GM18909 (cell line): ENCODE measurements at regions not wholly inside any gene's neighbourhood (a gene's known extent, or its start where the extent isn't known, plus 50 kb on each side); places are given as distances from the start of the nearest gene placed in this dataset.

Experiments
- ATAC-seq: cut with Tn5 transposase; IDR thresholded peaks from one replicate; pipeline ENCODE4 v1.9.1; 2021; ENCODE audit warnings: mild to moderate bottlenecking; ENCODE audit not compliant: unreplicated experiment, poor library complexity

DNA sequence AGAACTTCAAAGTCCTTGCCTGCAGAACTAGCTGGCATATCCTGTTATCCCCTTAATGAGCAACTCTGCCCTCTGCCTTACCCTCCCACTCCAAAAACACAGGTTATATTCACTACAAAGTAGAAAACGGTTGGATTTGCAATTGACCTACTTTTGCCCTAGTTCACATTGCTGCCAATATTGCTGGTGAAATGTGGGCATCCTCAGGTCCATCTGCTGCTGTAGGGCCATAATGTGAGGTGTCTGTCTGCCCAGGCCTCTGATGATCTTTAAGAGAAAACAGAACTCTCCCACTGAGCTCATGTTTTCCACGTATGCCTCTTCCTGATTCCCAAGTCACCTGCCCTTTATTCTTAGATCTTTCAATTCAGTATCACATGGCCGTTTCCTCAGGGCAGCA is 294.0 kb upstream of the CDH20 start:
- no peak for ATAC-seq

DNA sequence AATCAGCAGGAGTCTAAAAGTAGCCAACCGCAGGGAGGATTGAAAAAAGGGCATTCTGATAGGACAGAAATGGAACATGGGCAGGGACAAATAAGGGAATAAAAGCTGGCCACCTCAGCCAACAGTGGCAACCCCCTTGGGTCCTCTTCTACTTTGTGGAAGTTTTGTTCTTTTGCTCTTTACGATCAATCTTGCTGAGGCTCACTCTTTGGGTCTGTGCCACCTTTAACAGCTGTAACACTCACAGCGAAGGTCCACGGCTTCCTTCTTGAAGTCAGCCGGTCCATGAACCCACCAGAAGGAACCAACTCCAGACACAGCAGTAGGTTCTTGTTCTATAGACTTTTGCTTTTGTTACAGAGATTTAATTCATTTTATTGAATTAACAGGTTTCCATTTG is 285.4 kb upstream of the CDH20 start:
- no peak for ATAC-seq

DNA sequence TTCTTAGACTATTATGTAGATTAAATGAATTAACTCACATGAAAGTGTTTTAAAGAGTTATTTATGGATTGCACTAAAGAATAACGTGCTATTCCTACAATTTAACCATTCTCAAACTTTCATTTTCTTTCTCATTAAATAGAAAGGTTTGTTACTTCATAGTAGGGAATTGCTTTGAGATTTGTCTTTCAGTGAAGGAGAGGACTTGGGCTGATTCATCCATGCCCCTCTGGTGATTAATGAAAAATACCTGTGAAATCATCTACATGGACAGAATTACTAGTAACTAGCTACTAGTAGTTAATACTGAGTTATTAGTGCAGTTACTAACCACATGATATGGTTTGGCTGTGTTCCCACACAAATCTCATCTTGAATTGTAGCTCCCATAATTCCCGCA is 275.8 kb upstream of the CDH20 start:
- ATAC-seq = no peak

- ATAC-seq = no peak
Measured at GRCh38 chr18:61062258-61062657, 271.0 kb upstream of the CDH20 start.

DNA sequence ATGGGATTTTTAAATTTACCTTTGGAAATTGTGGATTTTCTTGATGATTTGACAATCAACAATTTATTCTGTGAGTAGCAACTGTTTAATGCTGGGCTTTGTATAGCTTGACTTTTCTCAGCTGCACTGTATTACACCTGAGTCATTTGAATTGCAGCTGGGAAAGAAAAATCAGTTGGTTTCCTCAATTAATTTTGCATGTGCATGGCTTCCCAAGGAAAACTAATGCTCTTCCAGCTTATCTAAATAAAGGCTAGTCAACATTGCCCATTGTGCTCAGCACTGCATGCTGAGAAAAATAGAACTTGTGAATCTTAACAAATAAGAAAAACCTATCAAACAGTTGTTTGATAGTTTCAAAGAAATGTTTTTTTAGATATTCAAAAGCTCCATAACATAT is 268.3 kb upstream of the CDH20 start:
- ATAC-seq = no peak

DNA sequence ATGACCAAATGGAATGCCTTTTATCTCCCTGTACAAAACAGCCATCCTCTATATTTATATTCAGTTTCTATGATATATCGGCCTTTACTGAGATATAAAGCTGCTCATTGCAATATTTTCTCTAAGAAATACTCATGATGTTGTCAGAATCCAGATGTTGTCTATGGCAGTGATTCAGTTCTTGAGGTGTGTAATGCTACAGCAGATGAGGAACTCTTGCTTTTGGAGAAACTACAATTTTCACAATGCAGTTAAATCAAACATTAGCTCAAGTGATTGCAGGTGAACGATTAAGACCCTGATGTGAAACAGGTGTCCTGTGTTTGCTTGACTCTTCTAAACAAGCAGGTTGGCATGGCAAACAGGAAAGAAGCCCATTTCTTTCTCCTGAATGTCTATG is 256.2 kb upstream of the CDH20 start:
- ATAC-seq = no peak

- ATAC-seq = no peak
Measured at GRCh38 chr18:61079714-61080113, 253.5 kb upstream of the CDH20 start.

DNA sequence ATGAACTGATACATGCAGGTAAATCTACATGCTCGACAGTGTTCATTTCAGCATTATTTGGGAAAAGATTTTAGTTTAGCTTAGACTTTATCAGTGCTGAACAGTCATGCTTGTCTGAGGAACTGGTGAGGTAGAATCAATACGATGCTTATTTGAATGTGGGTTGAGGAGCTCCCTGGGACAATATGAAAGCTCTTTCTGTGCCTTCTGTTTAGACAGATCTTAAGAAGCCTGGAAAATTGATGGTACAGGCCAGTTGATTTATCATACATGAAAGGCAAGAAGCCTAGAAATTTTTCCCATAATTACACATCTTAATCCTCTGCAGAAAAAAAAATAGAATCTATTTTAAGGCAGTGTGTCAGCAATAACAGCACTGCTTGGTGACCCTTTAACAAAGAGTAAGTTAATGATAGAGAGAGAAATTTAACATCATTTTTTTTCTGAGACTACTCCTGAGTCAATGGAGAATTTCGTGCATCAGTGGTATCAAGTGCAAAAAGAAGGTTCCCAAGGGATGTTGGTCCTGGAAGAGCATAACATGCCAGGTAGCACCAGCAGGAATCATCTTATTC is 252.2 kb upstream of the CDH20 start:
- no peak for ATAC-seq

DNA sequence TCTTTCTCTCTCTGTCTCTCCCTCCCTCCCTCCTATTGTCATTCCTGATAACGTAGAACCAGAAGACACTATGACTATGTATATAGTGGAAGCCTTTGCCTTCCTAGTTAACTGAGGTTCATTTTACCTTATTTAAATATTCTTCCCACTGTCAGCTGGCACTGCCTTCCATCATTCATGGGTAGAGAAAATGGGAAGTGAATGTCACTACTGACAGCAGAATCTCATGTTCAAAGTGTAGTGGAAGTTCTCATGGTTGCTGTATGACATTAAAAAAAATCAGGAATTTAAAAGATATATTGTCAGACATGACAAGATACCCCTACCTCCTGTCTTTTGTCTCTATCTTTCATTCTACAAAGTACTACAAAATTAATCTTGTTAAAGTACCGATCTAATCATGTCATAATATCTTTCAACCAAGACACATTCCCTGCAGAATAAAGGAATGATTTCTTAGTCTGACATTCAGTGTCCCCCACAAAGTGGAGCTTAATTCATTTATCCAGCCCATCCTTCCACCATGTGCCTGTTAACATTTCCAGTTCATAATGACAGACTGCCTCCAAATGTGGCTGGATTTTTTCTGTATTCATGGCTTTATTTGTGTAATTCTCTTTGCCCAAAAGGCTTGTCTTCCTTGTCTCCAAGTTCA is 250.1 kb upstream of the CDH20 start:
- ATAC-seq = no peak

DNA sequence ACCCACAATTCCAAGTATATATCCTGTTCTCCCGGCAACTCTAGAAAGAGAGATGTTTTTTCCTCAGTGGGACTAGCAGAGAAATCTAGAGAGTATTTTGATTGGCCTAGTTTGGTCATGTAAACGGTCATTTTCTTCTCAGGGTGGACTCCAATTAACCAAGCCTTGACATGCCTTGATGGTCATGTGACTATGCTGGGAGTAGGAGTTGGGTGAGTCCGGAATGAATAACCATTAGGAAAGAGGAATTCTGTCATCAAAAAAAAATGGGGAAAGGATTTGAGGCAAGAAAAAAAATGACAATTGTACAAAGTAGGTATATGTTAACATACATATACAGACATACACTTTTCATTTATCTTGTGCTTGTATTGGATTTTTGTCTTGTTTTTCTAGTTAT is 248.2 kb upstream of the CDH20 start:
- no peak for ATAC-seq

DNA sequence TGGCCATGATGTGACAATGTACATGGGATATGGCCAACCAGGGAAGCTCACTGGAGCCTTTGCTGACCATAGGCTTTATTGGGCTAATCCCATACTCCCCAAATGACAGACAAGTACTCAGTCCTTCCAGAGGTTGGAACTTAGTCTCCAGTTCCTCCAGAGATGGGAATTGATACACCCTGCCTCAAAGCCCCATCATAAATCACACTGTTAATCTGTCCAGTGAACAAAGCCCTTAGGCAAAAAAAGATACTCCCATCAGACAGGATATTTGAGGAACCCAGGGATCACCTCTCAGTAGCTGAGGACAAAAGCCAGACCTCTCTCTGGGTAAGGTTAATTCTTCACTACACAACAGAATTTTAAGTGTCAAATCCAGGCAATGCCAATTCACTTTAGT is 247.5 kb upstream of the CDH20 start:
- ATAC-seq = no peak

DNA sequence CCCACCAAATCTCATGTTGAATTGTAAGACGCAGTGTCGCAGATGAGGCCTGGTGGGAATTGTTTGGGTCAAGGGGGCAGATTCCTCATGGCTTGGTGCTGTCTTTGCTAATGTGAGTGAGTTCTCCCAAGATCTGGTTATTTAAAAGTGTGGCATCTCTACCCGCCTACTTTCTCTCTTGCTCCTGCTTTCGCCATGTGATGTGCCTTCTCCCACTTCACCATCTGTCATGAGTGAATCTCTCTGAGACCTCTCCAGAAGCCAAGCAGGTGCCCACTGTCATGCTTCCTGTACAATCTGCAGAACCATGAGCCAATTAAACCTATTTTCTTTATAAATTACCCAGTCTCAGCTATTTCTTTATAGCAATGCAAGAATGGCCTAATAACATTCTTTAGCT is 246.6 kb upstream of the CDH20 start:
- ATAC-seq = no peak

DNA sequence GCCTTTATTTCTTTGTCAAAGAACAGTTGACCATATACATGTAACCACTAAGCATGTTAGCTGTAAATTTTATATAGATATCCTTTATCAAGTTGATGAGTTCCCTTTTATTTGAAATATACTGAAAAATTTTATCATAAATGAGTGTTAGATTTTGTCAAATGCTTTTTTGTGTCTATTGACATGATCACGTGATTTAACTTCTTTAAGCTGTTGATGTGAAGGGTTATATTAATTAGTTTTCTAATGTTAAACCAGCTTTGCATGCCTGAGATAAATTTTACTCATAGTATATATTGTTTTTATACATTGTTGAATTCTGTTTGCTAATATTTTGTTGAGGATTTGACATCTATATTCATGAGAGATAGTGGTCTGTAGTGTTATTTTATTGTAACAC is 241.9 kb upstream of the CDH20 start:
- ATAC-seq = no peak

DNA sequence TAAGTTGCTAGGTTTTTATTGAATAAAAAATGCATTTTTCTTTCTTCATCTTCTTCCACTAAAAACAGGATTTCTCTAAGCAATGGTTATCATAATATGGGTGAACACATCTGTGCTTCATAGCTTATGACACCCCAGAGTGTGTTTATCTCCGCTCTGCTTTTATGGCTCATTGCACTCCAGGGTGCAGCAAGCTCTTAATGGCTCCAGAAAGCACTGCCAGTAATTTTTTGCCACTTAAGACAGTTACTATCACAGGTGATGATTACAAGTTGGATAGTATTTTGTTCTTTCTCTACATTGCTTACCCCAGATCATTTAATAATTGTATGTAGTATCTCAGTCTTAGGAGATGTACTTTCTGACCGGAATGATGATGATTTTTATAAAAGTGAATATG is 239.3 kb upstream of the CDH20 start:
- no peak for ATAC-seq

DNA sequence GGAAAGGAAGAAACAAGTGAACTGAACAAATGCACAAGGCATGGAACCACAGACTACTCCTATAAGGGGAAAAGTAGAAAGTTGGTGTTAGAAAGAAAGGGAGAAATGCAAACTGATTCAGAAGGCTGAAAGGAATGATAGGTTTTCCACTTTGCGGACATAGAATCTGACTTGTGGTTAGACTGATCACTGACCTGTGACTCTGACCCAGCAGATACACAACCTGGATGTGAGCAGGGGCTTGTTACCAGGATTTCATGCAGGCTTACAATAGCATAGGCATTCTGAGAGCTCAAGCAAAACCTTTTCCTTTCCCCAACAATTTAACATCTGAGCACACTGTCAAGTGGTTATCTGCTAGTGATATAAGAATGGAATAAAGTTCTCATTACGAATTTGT is 237.0 kb upstream of the CDH20 start:
- ATAC-seq = no peak

DNA sequence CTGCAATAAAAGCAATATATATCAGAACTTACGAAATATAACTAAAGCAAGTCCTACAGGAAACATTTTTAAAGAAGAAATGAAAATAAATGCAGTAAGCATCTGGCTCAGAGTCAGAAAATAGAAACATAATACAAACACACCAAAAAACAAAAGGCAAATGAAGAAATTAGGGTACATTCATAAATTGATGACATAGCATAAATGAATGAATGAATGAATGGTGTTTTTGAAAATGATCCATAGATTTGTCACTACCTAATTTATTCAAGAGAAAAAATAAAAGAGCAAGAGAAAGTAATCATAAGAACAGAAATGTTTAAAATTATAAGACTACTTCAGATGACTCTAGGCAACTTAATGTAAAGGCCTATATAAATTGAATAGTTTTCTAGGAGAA is 226.1 kb upstream of the CDH20 start:
- no peak for ATAC-seq

DNA sequence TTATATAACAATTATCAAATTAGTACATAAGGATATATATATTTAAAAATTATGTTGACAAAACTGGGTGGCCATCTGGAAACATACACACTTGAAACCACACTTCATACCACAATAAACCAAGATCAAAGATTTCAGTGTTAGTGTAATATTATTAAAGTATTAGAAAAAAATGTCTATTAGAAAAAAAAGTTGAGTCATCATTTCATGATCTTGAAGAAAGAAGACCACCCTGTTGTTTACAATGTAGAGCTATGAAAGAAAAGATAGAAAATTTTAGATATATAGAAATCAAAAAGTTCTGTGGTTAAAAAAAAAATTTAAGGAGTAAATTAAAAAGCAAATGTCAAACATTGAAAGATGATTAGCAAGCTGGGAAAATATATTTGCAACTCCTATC is 224.5 kb upstream of the CDH20 start:
- no peak for ATAC-seq

DNA sequence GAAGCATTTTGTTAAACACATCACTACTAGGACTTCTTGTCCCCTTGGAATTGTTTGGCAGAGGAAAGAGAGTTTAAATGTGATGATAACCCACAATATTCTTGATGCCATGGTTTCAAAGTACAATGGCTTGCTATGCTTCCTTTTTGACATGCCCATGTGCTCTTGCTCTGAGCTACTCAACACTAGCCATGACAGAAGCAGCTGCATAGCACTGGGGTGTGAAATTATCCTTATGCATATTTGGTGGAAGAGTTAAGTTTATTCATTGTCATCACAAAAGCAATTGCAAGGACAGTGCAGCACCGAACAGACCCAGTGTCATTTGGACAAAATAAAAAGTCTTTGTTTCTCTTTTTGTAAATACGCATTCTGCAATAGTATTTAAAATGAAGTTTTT is 209.9 kb upstream of the CDH20 start:
- ATAC-seq = no peak

GRCh38 chr18:61127714-61128467 is 205.3 kb upstream of the CDH20 start:
- no peak for ATAC-seq

GRCh38 chr18:61129001-61129400 is 204.2 kb upstream of the CDH20 start:
- no peak for ATAC-seq

DNA sequence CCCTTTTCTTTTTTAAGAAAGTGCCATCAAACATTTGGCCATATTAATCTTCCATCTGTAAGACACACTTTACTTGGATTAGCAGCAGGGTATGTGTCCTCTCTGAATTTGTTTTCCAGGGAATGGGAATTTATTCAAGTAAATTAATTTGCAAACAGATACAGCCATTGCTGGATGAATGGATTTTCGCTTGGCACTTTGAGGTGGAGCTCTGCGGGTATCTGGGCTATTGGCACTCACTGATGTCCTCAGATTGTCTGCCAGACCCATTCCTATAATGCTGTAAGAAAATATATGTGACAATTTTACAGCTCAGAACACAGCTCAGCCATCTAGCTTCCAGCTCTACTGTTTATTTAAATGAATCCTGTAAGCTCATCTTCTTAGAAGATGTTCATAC is 201.2 kb upstream of the CDH20 start:
- ATAC-seq = no peak

- ATAC-seq = no peak
Measured at GRCh38 chr18:61133783-61134182, 199.4 kb upstream of the CDH20 start.
